ENCODE measurements at regions not wholly inside any gene's neighbourhood (a gene's known extent, or its start where the extent isn't known, plus 50 kb on each side); places are given as distances from the start of the nearest gene placed in this dataset.
"Not testable (repeated sequence)": the region's sequence is repeated elsewhere in the genome, so short reads cannot be mapped to it uniquely, and the experiment has no call there.

GRCh38 chr3:20376665-20377217 lies 190.7 kb upstream of the SGO1 start:
- no peaks in the 10 kb centered on the region for H3K36me3 ChIP-seq (ENCODE audit: control insufficient read depth, insufficient read depth, low read length)
- TF ChIP-seq, protein P1, sequence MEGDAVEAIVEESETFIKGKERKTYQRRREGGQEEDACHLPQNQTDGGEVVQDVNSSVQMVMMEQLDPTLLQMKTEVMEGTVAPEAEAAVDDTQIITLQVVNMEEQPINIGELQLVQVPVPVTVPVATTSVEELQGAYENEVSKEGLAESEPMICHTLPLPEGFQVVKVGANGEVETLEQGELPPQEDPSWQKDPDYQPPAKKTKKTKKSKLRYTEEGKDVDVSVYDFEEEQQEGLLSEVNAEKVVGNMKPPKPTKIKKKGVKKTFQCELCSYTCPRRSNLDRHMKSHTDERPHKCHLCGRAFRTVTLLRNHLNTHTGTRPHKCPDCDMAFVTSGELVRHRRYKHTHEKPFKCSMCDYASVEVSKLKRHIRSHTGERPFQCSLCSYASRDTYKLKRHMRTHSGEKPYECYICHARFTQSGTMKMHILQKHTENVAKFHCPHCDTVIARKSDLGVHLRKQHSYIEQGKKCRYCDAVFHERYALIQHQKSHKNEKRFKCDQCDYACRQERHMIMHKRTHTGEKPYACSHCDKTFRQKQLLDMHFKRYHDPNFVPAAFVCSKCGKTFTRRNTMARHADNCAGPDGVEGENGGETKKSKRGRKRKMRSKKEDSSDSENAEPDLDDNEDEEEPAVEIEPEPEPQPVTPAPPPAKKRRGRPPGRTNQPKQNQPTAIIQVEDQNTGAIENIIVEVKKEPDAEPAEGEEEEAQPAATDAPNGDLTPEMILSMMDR (IDR thresholded peaks at IDR 0.05; ENCODE audit: insufficient read depth, low read depth, low read length): no peak
- ChIA-PET CTCF (no interaction called here), POLR2A (no interaction called here)
- DNase-seq (ENCODE audit: low read depth): no peak
- no peak overlapping the region for H3K4me3 ChIP-seq (ENCODE audit: low read depth, low read length)
- no peaks in the 10 kb centered on the region for H3K27me3 ChIP-seq (ENCODE audit: control insufficient read depth, insufficient read depth, low read length)

- no peak overlapping the region for H3K4me3 ChIP-seq (ENCODE audit: low read depth, low read length)
- ChIA-PET CTCF (no interaction called here), POLR2A (no interaction called here)
- H3K36me3 ChIP-seq (ENCODE audit: control insufficient read depth, insufficient read depth, low read length): no peaks in the 10 kb centered on the region
- no peak for DNase-seq (ENCODE audit: low read depth)
- no peaks in the 10 kb centered on the region for H3K27me3 ChIP-seq (ENCODE audit: control insufficient read depth, insufficient read depth, low read length)
- TF ChIP-seq, protein P1 (IDR thresholded peaks at IDR 0.05; ENCODE audit: insufficient read depth, low read depth, low read length): no peak
These were observed 189.3 kb upstream of the SGO1 start for GRCh38 chr3:20375302-20375701.

DNA sequence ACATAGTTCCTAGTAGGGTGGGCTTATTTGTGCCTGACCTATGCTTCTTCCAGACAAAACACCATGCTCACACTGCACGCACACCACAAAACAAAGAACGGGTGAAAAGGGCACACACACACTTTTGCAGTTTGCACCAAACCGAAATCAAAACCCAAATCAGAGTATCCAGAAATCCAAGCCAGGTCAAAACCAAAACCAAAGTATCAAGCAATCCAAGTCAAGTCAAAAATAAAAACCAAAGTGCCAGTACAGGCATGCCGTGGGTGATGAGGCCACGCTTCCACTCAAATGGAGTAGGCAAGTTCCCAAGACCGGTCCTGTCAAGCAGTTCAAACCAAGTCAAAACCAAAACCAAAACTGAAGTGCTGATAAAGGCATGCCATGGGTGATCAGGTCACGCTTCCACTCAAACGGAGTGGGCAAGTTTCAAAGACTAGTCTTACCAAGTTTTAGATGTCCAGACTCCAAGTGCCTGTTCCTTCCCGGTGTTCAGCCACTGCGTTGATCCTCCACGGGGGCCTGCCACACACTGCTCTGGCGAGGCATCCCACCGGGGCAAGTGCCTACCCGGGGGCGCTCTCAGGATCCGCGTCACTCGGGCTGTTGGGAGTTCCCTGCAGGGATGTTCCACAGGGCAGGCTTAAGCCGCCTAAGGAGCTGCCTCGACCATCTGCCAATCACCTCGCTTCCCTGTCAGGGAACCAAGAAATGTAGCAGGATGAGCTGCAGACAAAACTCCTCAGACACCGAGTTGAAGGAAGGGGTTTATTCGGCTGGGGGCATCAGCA lies 184.5 kb upstream of the SGO1 start:
- POLR2A ChIA-PET; CTCF ChIA-PET; DNase-seq (ENCODE audit: low read depth); H3K27me3 ChIP-seq (ENCODE audit: control insufficient read depth, insufficient read depth, low read length); H3K4me3 ChIP-seq (ENCODE audit: low read depth, low read length); H3K36me3 ChIP-seq (ENCODE audit: control insufficient read depth, insufficient read depth, low read length): not testable (repeated sequence)

GRCh38 chr3:20361000-20361399 lies 175.0 kb upstream of the SGO1 start:
- TF ChIP-seq, protein P1 (IDR thresholded peaks at IDR 0.05; ENCODE audit: insufficient read depth, low read depth, low read length): no peak
- Histone ChIP-seq H3K27me3 (ENCODE audit: control insufficient read depth, insufficient read depth, low read length) (no peaks in the 10 kb centered on the region), H3K4me3 (ENCODE audit: low read depth, low read length) (no peak overlapping the region), H3K36me3 (ENCODE audit: control insufficient read depth, insufficient read depth, low read length) (no peaks in the 10 kb centered on the region)
- no peak for DNase-seq (ENCODE audit: low read depth)
- CTCF ChIA-PET: no interaction called here
- POLR2A ChIA-PET: no interaction called here

DNA sequence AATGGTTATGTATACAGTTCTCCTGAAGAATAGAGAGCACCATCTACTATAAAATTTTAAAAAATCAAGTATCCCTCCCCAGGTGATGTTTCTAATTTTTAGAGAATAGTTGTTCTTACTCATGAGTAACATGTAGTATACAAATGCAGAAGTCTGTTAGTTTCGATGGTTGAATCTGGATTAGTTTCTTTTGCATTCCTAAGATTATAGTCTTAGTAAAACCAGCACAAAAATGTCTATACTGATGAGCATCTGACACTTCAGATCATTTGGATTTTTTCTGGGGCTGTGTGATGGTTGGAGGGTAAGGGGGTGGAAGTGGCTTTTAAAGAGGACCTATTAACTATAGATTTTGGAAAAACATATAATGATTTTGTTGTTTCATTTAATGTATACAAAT lies 167.3 kb upstream of the SGO1 start:
- DNase-seq (ENCODE audit: low read depth): no peak
- no peak overlapping the region for H3K4me3 ChIP-seq (ENCODE audit: low read depth, low read length)
- POLR2A ChIA-PET: no interaction called here
- no peaks in the 10 kb centered on the region for H3K36me3 ChIP-seq (ENCODE audit: control insufficient read depth, insufficient read depth, low read length)
- CTCF ChIA-PET: no interaction called here
- no peaks in the 10 kb centered on the region; the same call in 1 of the 2 replicates for H3K27me3 ChIP-seq (ENCODE audit: control insufficient read depth, insufficient read depth, low read length)
- TF ChIP-seq, protein P1 (IDR thresholded peaks at IDR 0.05; ENCODE audit: insufficient read depth, low read depth, low read length): no peak

All from BJ (cell line).